Right hindlimb (tissue), 1 donor: ENCODE measurements at regions not wholly inside any gene's neighbourhood (a gene's known extent, or its start where the extent isn't known, plus 50 kb on each side); places are given as distances from the start of the nearest gene placed in this dataset.
A peak's percentile ranks its signal among the peaks of the same experiment; 100 is the strongest.

Experiments used
- DNase-seq: peaks from one replicate; pipeline ENCODE4 v3.0.0-alpha.2; 2018

DNA sequence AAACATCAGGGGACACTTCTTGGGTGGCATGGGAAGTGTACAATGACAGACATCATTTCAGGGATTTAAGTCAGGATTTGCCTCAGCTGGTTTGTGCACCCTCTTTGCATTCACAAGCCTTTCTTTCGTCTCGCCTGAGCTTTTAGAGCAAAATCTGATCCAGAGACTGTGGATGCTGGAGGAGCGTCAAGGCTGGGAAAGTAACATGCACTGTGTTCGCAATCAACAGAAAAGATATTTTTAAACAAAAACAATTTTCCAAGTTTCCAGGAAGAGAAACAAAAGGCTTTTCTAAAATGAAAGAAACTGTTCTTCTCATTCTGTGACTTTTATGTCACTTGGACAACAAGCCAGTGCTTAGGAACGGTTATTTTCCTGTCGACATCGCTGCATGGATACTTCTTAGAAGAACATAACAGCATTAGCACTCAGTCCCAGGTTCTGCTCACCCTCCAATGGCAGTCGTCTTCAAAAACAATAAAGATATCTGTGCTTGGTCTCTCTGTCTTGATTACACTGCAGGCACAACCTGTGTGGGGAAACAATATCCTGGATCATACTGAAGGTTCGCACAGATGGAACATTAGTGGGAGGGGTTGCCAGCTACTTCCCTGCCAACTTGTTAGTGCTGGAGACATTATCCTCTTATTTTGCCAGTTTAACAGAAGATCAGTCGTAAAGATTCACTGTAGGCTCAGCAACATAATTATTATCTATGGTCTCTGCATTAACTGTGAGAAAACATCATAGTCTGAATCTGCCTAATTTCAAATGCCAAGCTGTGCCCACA, 403.3 kb upstream of the ATP2B1 start:
- peak; percentile 43 for DNase-seq

DNA sequence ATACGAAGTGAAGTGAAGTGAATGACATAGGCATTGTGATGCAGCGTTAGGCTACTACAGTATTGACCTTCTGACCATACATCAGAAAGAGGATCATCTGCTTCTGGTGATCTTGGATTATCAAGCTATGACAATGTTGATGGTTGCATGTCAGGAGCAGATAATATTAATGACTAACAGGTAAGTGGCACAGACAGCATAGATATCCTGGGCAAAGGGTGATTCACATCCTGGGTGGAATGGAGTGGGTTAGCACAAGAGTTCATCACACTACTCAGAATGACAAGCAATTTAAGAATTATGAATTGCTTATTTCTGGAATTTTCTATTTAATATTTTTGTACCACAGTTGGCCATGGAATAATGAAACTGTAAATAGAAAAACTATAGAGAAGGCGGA, 397.9 kb upstream of the ATP2B1 start:
- no peak for DNase-seq

DNA sequence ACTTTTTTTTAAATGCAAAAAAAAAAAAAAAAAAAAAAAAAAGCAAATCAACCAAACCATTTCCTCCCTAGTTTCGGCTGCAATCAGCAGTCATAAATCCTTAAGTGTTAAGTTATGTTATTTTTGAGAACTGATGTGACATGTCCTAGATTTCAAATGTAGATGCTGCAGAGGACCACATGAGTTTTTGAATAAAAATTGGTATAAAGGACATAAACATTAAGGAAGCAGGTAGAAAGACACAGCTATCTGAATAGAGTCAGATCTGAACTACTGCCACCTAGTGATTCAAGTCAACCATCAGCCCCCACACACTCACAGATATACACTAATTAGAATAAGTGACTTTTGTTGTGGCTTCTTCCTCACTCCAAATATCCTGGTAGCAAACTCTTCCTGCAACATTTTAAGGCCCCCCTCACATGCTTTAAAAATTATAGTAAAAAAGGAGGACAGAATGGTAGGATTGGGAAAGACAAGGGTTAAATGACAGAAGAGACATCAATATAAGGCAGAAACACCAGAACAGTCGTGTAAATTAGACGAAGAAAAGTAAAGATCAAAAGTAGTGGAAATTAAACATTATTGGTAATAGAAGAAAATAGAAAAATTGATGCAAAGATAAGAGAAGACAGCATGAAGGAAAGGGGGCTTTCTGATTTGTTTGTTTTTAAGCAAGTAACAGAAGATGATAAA, 394.5 kb upstream of the ATP2B1 start:
- DNase-seq, result no peak

DNA sequence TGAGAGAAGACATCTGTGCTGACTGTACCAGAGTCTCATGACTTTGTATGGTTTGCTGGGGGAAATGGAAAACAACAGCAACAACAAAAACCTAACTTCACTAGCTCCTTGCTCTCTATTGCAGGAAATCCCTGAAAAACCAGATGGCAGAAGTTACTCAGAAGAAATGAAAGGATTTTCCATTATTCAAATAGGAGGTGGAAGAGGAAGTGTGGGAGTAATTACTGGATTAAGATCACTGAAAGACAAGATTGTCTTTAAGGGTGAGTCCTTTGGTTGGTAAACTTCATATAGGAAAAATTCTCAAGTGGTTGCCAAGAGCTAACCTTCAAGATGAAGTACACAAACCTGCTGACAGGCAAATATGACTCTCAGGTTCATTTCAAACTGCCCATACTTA, 391.9 kb upstream of the ATP2B1 start:
- no peak for DNase-seq

DNA sequence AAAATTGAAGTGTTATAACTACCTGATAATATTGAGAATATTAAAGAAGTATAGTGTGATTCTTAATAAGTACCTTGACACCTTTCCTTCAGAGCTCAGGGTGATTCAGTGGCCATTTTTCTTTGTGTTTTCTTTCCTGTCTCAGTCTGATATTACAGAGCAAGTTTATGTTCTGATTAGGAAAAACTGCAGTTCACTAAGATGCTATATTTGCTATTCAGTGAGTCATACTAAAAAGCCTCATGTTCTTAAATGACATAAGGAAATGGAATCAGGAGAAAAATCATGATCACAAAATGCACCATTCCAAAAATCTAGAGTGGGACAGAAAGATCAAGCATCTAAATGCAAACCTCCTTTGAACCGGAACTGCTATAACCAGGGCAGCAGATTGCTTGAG, 390.6 kb upstream of the ATP2B1 start:
- no peak for DNase-seq

DNA sequence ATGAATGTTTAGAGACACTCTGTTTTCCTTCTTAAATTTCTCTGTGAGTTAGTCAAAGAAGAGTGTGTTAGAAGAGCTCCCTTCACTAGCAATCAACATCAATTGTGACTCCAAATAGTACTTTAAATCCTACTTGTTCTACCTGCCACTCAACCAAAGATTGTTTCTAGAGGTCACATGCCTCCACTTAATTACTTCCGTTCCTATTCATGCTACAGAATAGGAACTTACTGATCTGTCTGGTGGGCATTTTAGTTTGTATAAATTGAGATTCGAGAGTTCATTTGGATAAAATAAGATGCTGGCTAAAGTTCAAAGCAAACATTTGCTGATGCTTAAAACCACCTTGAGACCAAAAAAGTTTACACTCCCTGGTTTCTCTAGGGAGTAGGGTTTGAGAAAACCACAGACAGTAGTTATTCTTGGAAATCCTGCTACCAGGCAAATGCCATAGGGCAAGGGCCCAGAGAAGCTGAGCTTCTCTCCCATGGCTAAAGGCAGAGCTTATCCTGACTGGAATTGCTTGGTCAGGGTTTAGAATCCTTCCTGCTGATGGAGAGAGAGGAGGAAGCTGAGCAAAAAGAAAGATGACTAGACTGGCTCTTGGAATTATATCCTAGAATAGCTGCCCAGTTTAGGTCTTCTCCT, 389.6 kb upstream of the ATP2B1 start:
- no peak for DNase-seq

DNA sequence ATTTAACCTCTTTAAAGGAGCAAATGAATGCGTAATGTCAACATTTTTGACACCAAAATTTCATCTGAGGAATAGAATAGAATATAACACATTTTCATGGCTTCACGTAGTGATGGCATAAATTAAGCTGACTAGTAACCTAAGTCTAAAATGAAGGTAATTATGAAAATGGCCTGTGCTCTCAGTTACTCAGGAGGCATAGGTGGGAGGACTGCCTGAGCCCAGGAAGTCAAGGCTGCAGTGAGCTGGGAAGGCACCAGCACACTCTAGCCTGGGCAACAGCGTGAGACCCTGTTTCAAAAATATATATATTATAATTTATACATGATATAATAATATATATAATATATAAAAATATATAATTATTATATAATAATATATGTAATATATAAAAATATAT, 383.2 kb upstream of the ATP2B1 start:
- DNase-seq, result no peak

DNA sequence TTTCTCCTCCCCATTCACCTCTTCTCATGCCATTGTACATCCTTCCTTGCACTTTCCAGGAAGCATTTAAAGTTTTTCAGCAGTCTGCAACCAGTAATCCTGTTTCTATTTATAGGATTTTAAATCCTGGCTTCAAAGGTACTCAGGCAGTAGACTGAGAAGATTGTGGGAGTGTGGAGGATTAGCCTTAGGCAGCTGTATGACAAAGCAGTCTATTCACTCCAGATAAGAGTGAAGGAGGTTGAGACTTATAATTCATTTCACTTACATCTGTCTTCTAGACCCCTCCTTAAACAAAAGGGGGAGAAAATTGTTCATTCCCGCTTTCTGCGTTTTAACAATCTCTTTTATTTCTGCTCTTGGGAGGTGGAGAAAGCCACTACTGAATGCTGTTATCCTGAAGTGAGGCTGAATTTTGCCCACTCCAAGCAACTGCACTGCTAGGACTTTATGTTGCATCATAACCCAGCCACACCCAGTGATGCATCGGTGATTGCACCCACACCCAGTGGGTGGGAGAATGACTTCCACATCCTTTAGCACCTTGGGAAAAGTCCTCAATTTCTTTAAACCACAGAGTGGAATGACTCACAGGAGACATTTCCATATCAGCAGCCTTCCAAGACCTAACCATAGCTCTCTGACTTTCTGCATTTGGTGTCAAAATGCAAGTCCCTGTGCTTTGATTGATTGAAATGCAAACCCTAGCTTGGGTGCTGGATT, 382.5 kb upstream of the ATP2B1 start:
- DNase-seq, result no peak

DNA sequence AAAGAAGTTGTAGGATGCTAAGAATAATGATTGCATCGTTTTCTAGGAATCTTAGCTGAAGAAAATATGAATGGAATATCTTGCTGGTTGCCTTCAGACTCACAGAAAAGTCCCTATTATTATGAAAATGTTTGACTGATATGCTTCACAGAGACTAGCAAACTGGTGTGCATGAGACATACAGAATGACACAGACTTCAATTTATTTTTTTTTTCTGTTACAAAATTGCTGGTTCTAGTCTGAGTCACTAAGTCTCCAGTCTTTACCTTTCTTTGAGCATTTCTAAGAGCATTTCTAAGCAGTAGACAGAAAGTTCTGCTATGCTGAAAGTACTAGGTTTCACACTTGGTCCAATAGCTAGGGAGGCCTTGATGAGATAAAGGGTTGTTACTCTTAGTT, 377.6 kb upstream of the ATP2B1 start:
- no peak for DNase-seq

DNA sequence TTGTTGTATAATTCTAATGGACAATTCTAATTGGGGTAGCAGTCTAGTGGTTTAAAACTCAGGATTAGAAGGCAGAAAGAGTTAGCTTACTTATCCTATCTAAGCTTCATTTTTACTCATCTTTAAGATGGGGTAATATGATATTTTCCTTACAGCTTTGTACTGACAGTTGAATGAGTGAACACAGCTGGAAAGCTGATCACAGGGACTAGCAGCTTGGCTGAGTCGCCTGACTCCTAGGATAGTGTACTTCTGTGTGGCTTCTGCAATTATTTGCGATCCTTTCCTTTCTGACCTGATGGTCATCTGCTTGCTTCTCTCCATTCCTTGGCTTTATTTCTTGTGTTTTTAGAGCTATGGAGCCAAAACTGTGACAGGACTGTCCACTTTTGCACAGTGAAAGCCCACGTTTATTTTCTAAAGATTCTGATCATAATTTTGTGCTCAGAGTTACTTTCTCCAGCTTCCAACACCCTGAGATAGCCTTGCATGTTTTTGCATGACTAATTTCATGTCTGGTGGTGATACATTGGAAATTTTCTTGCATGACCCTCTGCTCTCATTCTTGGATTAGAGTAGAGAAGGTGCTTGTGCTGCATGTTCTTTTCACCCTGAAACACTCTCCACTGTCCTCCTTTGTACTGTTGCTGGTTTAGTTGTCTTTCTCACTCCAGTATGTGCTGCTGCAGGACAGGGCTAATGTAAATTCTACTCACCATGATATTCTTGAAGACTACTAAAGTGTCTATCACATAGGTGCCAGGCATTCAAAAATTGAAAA, 377.0 kb upstream of the ATP2B1 start:
- DNase-seq, result no peak

DNA sequence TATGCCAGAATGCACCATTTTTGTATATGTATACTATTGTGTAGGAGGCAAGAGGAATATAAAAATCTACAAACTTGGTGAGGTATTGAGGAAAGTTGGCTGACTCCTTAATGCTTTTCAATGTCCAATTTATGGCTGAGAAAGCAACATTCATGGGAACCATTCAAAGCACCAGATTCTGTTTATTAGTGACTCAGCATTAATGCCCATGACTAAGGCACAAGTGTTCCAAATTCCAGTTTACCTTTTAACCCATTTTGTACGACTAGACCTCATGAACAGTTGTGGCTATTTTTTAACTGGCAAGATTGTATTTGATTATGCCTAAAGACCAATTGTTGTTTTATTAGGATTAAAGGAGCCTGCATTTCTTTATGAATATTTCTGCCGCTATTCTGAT, 375.4 kb upstream of the ATP2B1 start:
- DNase-seq, result no peak

DNA sequence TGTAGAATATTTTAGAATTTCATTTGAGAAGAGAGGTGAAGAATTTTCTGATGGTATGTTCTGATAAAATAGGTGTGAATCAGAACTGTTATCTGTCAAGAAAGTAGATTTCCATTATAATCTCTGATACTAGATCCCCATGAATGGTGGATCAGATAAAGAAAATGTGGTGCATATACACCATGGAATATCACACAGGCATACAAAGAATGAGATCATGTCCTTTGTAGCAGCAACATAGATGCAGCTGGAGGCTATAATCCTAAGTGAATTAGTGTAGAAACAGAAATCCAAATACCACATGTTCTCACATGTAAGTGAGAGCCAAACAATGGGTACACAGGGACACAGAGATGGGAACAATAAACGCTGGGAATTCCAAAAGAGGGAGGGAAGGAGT, 372.0 kb upstream of the ATP2B1 start:
- no peak for DNase-seq

DNA sequence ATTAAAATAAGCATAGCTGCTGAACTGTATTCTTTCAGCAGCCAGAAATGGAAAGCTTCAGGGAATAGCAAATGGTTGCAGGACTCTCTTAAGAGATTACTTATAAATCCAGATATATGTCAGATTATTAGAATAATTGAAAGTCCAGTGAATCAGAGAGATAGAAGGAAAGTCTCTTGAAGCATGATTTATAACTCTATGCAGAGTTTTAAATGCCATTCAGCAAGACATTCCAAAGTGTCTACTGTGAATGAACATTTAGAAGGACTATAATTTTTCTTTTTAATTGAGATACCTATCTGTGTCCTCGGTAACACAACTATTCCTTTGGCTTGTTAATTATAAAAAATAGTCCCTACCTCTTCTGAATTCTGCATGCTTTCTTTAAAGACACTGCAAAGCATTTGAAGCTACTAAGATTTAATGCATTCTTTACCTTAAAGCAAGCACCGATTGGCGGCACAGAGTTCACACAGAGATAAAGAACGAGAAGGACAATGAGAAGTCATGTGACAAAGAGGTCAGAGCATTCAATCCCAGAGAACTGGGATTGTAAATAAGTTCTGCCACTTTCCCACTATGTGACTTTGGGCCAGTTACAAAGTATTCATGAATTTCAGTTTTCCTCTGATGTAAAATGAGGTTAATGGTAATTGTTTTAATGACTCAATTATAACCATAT, 371.0 kb upstream of the ATP2B1 start:
- DNase-seq, result no peak

DNA sequence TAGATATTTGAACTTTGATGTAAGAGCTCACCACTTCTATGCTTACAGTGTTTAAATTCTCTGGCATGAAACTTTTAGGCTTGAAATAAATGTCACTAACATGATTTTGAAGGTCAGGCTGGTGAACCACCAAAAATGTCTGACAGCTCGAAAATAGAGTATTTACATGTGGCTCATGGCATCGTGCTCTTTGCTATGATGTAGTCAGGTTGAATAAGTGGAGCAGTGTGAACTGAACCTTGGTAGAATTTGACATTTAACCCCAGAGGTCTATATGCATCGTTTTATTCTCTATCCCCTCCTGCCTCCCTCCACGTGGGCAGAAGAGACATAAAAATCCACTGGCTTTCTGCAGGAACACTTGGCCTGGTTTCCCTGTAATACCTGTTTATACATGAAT, 369.7 kb upstream of the ATP2B1 start:
- no peak for DNase-seq

DNA sequence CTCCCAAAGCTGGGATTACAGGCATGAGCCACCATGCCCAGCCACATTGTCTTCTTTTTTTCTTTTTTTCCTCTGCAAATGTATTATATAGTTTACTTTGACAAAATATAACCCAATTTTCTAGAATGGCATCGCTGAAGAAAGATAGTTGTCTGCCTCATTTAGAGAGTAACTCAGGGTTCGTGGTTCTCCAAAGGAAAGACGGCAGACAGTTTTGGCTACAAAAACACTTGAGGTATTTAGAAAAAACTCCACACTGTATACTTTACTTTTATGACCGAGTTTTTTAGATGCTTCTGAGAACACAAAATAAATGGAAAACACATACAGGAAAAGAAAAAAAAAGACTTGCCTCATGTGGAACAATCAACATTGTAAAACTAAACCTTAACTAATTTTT, 369.1 kb upstream of the ATP2B1 start:
- DNase-seq, result no peak

DNA sequence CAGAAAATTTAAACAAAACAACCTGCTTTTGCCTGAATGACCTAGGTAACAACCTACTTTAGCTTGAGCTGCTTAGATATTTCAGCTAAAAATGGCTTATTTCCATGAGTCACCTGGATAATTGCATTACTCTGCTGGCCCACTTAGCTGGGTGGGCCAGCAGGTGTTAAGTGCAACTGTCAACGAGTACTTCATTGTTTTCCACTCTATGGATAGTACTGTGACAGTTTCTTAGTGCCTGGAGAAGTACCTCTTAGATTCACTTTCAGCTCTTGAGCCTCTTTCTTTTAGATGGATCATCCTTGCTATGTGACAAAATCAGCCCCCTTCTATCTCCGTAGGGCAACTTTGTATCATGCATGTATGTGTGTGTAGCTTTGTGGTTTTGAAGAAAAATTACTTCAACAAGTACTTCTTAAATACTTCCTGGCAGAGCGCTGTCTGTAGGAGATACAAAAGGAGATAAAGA, 368.2 kb upstream of the ATP2B1 start:
- no peak for DNase-seq

DNA sequence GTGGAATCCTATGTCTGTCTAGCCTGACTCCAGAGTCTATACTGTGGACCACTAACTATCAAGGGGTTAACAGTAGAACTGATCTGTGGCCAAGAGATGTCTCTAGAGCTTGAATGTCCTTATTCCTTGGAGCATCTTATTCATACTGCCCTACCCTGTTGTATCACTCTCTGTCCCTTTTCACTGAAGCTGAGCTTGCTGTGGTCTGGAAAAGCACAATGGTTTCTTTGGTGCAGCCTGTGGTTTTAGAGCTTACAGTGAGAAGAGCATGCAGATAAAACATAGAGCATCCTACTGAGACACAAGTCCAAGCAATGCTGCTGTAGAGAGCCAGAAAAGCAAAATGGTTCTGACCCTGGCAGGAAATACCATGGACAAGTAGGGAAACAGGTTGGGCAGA, 367.0 kb upstream of the ATP2B1 start:
- DNase-seq, result no peak

DNA sequence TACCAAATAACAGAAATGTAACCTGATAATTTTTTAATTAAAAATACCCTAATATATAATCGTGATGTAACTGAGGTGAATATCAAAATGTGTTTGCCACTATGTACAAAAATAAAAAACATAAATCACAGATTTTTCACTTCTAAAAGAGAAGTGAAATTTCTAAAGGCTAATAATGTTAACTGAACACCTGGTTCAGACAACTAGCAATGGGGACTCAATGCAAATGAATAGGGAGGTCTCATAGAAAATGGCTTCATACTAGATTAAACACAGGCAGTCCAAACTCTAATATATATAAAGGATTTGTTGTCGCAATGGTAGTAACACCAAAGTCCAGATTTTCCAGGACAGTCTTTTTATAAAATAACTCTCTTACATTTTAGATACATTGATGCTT, 365.4 kb upstream of the ATP2B1 start:
- DNase-seq, result no peak

DNA sequence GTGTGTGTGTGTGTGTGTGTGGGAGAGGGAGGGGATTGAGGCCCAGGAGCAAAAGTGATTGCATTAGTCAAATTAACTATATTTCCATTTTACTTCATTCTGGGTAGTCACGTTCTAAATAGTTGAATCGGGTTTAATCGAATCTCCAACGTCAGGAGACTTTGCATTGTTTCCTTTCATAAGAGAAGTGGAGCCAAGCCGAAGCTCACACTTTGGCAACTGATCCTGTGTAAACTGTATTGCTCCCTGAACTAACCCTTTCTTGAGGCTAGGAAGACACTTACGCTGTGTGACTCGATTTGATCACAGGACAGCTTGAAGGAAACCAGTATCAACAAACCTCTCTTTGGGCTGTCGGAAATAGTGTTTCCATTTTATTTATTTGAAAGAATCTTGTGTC, 363.4 kb upstream of the ATP2B1 start:
- DNase-seq, result no peak

DNA sequence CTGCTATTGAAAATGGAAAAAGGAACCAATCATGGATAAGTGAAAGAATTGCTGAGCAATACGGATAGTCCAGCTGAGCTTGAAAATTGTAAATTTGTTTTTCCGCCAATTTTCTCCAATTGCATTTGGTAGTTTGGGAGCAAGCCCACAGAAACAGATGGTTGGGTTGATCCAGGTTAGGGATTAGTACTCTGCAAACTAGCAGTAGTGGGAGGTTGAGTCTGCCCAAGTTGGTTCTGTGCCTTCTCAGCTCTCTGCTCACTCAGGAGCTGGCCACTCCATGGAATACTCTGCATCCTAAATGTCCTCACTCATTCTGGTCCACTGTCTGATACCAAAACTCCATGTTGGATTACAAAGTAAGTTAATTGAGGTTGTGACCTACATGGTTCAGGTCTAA, 361.1 kb upstream of the ATP2B1 start:
- no peak for DNase-seq

DNA sequence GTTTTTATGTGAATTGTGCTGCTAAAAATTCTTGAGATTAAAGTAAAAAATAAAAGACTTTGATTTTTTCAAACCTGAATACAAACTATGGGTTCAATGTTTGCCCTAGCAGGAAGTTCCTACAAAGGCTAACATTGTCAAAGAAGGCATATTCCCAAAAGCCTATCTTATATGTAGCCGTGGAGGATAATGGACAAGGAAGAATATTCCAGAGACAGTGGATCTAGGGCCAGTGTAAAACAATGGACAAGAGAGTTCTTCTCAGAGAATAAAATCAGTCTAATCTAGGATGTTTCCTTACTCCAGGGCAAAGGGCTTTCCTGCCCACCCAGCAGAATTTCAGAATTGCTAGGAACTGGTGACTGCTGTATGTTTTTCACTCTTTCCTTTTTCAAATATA, 359.2 kb upstream of the ATP2B1 start:
- DNase-seq, result no peak
